Esophagus mucosa (tissue), 1 donor: ENCODE measurements at regions not wholly inside any gene's neighbourhood (a gene's known extent, or its start where the extent isn't known, plus 50 kb on each side); places are given as distances from the start of the nearest gene placed in this dataset.

ENCODE experiments used
- ATAC-seq: fragments of 200-7000 bp; cut with Tn5 transposase; one replicate; pipeline ENCODE4 v1.9.1; 2020
- donor health status: DM: yes; HTN: yes; CAD: no.

GRCh38 chr15:47548231-47548630 lies 169.1 kb upstream of the SEMA6D start:
- no peak for ATAC-seq

- ATAC-seq: no peak
Observed at GRCh38 chr15:47548986-47549385, 168.3 kb upstream of the SEMA6D start.

GRCh38 chr15:47551079-47551478 lies 166.2 kb upstream of the SEMA6D start:
- ATAC-seq: no peak

- ATAC-seq: no peak
Observed at GRCh38 chr15:47551546-47551945, 165.8 kb upstream of the SEMA6D start.

GRCh38 chr15:47552978-47553608 lies 164.2 kb upstream of the SEMA6D start:
- no peak for ATAC-seq

- no peak for ATAC-seq
Observed at GRCh38 chr15:47553947-47554346, 163.4 kb upstream of the SEMA6D start.

GRCh38 chr15:47561102-47561501 lies 156.2 kb upstream of the SEMA6D start:
- no peak for ATAC-seq

GRCh38 chr15:47565949-47566348 lies 151.4 kb upstream of the SEMA6D start:
- no peak for ATAC-seq

- ATAC-seq: no peak
Observed at GRCh38 chr15:47566610-47567009, 150.7 kb upstream of the SEMA6D start.

- no peak for ATAC-seq
Observed at GRCh38 chr15:47568030-47568429, 149.3 kb upstream of the SEMA6D start.

- no peak for ATAC-seq
Observed at GRCh38 chr15:47570044-47570443, 147.3 kb upstream of the SEMA6D start.

- no peak for ATAC-seq
Observed at GRCh38 chr15:47570451-47570850, 146.9 kb upstream of the SEMA6D start.

- ATAC-seq: no peak
Observed at GRCh38 chr15:47570881-47571640, 146.2 kb upstream of the SEMA6D start.

GRCh38 chr15:47573673-47574072 lies 143.6 kb upstream of the SEMA6D start:
- ATAC-seq: no peak

- ATAC-seq: no peak
Observed at GRCh38 chr15:47577000-47577399, 140.3 kb upstream of the SEMA6D start.

- no peak for ATAC-seq
Observed at GRCh38 chr15:47577461-47577860, 139.8 kb upstream of the SEMA6D start.

GRCh38 chr15:47582233-47582632 lies 135.1 kb upstream of the SEMA6D start:
- ATAC-seq: no peak

- ATAC-seq: no peak
Observed at GRCh38 chr15:47584316-47584715, 133.0 kb upstream of the SEMA6D start.

GRCh38 chr15:47586653-47587224 lies 130.6 kb upstream of the SEMA6D start:
- no peak for ATAC-seq

GRCh38 chr15:47587940-47588802 lies 129.1 kb upstream of the SEMA6D start:
- no peak for ATAC-seq

GRCh38 chr15:47588958-47589357 lies 128.3 kb upstream of the SEMA6D start:
- ATAC-seq: no peak

- ATAC-seq: no peak
Observed at GRCh38 chr15:47598996-47599395, 118.3 kb upstream of the SEMA6D start.

GRCh38 chr15:47599806-47600205 lies 117.5 kb upstream of the SEMA6D start:
- ATAC-seq: no peak
